ENCODE measurements at regions not wholly inside any gene's neighbourhood (a gene's known extent, or its start where the extent isn't known, plus 50 kb on each side); places are given as distances from the start of the nearest gene placed in this dataset.

- TF ChIP-seq CTCF (IDR thresholded peaks at IDR 0.05) (no peak), POLR2AphosphoS5 (IDR thresholded peaks at IDR 0.05) (no peak), POLR2A (IDR thresholded peaks at IDR 0.05) (no peak), EP300 (IDR thresholded peaks at IDR 0.05) (no peak)
Measured at GRCh38 chr4:59348949-59349348, 1851.2 kb upstream of the ADGRL3 start.

Measured in sigmoid colon (tissue), 4 donors.